C4-2B (cell line): ENCODE measurements at regions not wholly inside any gene's neighbourhood (a gene's known extent, or its start where the extent isn't known, plus 50 kb on each side); places are given as distances from the start of the nearest gene placed in this dataset.
A peak's percentile ranks its signal among the peaks of the same experiment; 100 is the strongest.

Source experiments
- H3K27ac ChIP-seq: fragments of 450-650 bp; 2 replicates; pipeline ENCODE4 v1.5.1; 2017
- ZFX ChIP-seq: fragments of 450-650 bp; IDR thresholded peaks from 2 replicates; pipeline ENCODE4 v1.6.1; 2017
- TF ChIP-seq, protein P1 (sequence below): fragments of 450-650 bp; conservative IDR thresholded peaks from 2 replicates; pipeline ENCODE4 v1.5.1; 2017; ENCODE audit warnings: mild to moderate bottlenecking

DNA sequence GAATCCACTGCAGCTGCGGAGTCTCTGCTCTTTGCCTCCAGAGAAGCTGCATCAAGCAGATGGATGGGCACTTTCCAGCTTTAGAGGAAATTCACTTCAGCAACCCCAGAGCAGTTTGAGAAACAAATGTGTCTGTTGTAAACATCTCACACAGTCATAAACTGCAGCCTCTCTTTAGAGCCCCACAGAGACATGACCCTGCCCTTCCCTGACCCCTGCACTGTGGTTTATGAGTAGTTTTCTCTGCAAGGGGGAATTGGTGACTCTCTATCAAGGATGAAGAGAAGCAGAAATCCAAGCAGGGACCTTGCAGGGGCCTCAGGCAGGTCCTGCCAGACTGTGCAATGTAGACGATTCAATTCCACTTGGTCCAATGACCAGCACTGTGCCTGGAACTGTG lies 160.2 kb downstream of the SH2D4B start:
- H3K27ac ChIP-seq: no peak overlapping the region
- TF ChIP-seq ZFX: no peak
- TF ChIP-seq, protein P1, sequence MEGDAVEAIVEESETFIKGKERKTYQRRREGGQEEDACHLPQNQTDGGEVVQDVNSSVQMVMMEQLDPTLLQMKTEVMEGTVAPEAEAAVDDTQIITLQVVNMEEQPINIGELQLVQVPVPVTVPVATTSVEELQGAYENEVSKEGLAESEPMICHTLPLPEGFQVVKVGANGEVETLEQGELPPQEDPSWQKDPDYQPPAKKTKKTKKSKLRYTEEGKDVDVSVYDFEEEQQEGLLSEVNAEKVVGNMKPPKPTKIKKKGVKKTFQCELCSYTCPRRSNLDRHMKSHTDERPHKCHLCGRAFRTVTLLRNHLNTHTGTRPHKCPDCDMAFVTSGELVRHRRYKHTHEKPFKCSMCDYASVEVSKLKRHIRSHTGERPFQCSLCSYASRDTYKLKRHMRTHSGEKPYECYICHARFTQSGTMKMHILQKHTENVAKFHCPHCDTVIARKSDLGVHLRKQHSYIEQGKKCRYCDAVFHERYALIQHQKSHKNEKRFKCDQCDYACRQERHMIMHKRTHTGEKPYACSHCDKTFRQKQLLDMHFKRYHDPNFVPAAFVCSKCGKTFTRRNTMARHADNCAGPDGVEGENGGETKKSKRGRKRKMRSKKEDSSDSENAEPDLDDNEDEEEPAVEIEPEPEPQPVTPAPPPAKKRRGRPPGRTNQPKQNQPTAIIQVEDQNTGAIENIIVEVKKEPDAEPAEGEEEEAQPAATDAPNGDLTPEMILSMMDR: no peak

DNA sequence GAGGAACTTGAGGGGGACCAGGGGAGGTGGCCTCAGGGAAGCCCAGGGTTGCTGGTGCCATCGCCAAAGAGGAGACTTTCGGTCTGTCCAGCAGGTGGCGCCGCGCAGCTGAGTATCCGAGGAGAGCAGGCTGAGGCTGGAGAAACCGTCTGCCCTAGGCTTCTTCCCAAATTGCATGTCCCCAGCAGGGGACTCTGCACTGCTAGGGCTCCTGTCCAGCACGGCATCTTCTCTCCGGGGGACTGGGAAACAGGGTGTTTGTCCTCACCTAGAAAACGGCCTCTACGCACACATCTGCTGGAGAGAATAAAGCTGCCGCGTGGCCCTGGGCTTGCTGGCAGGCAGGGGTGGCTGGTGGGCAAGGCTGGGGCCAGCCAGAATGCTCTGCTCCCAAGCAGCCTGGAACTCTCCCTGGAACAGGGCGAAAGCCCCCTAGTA lies 161.9 kb downstream of the SH2D4B start:
- no peak overlapping the region for H3K27ac ChIP-seq
- TF ChIP-seq ZFX: no peak
- TF ChIP-seq, protein P1: peak; percentile 93

DNA sequence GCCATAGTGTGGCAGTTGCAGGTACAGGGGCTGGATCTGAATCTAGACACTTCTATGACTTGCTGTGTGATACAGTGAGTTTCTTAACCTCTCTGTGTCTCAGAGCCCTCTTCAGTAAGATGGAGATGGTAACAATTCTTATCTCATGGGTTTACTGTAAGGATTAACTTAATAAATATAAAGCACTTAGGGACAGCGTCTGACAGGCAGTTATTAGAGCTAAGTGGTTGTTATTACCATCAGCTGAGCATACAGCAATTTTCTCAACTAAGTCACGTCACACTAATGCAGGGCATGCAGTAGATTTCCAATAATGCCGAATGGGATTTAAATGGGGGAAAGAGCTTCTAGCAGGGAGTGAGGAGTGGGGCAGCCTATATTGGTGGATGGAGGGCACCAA lies 162.6 kb downstream of the SH2D4B start:
- TF ChIP-seq, protein P1: no peak
- TF ChIP-seq ZFX: no peak
- H3K27ac ChIP-seq: no peak overlapping the region

DNA sequence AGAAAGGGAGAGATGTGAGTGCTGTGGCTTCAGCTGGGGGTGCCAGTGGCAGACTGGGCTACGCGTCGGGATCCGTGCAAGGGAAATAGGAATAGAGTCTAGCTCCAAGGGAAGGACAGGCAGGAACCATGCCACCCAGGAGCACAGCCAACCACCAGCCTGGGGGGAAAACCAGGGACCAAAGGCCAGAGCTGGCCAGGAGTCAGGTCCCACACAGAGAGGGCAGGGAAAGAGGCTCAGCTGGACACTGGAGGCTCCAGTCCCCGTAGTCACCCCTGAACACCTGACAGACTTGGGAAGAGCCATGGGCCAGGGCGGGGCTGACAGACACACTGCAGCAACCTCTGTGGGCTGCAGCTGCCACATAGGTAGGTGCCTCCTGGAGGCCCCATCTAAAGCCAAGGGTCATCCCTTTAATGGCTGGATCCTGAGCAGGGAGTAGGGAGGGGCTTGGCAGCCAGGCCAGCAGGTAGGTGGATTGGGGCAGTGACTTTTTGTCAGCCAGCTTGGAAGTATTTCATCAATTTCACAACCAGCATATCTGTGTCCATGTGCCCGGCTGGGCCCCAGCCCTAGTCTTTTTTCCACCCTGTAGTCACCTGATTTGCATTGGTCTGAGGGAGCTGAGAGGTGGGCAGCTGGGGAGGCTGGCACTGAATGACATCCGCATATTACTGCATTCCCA lies 163.2 kb downstream of the SH2D4B start:
- TF ChIP-seq, protein P1: no peak
- no peak for TF ChIP-seq ZFX
- no peak overlapping the region for H3K27ac ChIP-seq

DNA sequence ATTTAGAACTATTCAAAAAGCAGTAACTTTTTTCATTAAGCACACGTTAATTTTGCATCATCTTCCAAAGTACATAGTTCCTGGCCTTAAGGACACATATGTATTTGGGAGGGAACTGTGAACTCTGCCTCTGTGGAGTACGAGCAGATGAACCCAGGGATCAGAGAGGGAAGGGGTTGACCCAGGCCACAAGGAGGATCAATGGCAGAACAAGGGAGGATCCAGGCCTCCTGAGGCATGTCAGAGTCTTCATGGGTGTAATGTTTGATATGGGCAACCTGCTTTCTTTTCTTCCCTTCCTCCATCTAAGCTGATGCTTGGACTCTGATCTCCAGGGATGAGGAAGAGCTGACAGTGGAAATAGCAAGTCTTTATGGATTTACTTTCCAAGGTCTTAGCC lies 164.0 kb downstream of the SH2D4B start:
- no peak overlapping the region for H3K27ac ChIP-seq
- TF ChIP-seq, protein P1: no peak
- TF ChIP-seq ZFX: no peak

DNA sequence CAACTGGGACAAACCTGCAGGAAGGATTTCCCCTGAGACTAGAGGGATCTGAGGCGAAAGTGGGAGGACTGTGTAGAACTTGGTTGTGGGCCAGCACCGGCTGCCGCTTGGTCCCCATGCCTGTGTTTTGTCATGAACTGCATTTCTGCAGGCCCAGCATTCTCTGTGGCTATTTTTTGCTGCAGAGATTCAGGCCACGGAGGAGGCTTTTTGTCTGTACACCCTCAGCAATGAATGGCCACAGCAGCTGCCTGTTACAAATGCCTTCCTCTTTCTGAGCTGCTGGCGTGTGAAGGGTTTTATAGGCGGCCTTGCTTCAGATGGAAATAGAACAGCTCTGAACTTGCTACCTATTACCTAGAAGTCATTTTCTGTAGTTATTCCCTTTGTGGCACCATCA lies 164.4 kb downstream of the SH2D4B start:
- H3K27ac ChIP-seq: no peak overlapping the region
- TF ChIP-seq, protein P1: no peak
- TF ChIP-seq ZFX: no peak

DNA sequence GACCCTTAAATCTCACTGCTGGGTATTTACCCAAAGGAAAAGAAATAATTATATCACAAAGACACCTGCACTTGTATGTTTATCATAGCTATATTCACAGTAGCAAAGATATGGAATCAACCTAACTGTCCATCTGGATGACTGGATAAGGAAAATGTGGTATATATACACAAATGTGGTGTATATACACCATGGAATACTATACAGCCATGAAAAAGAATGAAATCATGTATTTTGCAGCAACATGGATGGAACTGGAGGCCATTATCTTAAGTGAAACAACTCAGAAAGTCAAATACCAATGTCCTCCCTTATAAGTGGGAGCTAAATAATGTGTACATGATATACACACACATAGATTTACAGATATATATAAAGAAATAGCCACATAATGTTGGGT lies 168.2 kb downstream of the SH2D4B start:
- TF ChIP-seq, protein P1: no peak
- TF ChIP-seq ZFX: no peak
- no peak overlapping the region for H3K27ac ChIP-seq
